HCT116 (cell line): ENCODE measurements at regions not wholly inside any gene's neighbourhood (a gene's known extent, or its start where the extent isn't known, plus 50 kb on each side); places are given as distances from the start of the nearest gene placed in this dataset.

Experiments
- ATAC-seq: fragments of 200-7000 bp; cut with Tn5 transposase; 2 replicates; pipeline ENCODE4 v1.9.1; 2020; ENCODE audit warnings: mild to moderate bottlenecking, moderate library complexity
- BruUV-seq: library from RNA; stranded (reverse); fragments of 400-500 nt; replicated peaks from 2 replicates; lab custom pipeline; 2021; lab: Mats Ljungman, UMichigan
- CTCF ChIA-PET: fragments of 300-600 bp; sonication (Branson Sonifier 250); formaldehyde crosslinking; loops from one replicate; lab custom pipeline; 2021; ENCODE audit warnings: antibody characterized with exemption; lab: Charles Lee
- POLR2A ChIA-PET: fragments of 300-600, 350-600 bp; sonication (Branson Sonifier 250); formaldehyde crosslinking; loops from one replicate; lab custom pipeline; 2021; ENCODE audit warnings: antibody characterized with exemption; lab: Charles Lee
- RAD21 ChIA-PET, 2 experiments: fragments of 300-600 bp; sonication (Branson Sonifier 250); formaldehyde crosslinking; loops; one replicate each; lab custom pipeline; 2023; ENCODE audit warnings: low total read pairs in 2 of 2; ENCODE audit not compliant: uncharacterized antibody in 2 of 2, unreplicated experiment in 2 of 2, low non-redundant PET in 1 of 2; lab: Charles Lee
- DNase-seq: peaks from one replicate; pipeline ENCODE4 v3.0.0-alpha.2; 2010; ENCODE audit warnings: low read depth, low spot score
- H2AFZ ChIP-seq: fragments of 200-600 bp; shearing (Covaris generic), sonication (generic); 2 replicates; pipeline ENCODE4 v1.6.1; 2017; ENCODE audit warnings: low read depth, mixed run types, mixed read lengths, antibody characterized with exemption, low read length; ENCODE audit not compliant: poor library complexity, severe bottlenecking
- H3K27ac ChIP-seq: 2 replicates; pipeline ENCODE4 v1.5.1; 2012; ENCODE audit warnings: low read depth, low read length
- H3K27me3 ChIP-seq: fragments of 200-600 bp; sonication (generic); 2 replicates; pipeline ENCODE4 v1.6.1; 2016; ENCODE audit warnings: mixed run types, low read length, mixed read lengths; ENCODE audit not compliant: insufficient read depth
- H3K36me3 ChIP-seq, 2 experiments: fragments of 200-500 bp in 1 of 2; fragments of 200-600 bp in 1 of 2; sonication (Bioruptor generic) in 1 of 2; sonication (generic) in 1 of 2; 2 replicates each; pipeline versions ENCODE4 v1.5.1 to v1.6.1; 2014 to 2016; ENCODE audit warnings: low read length in 2 of 2, inconsistent platforms in 1 of 2, mixed read lengths in 1 of 2, mixed run types in 1 of 2; ENCODE audit not compliant: insufficient read depth in 2 of 2, control insufficient read depth in 1 of 2
- H3K4me1 ChIP-seq, 2 experiments: fragments of 200-600 bp in 1 of 2; sonication (generic) in 1 of 2; 2 replicates each; pipeline versions ENCODE4 v1.5.1 to v1.6.1; 2012 to 2017; ENCODE audit warnings: low read length in 2 of 2, inconsistent platforms in 1 of 2, mild to moderate bottlenecking in 1 of 2, mixed read lengths in 1 of 2, mixed run types in 1 of 2, moderate library complexity in 1 of 2; ENCODE audit not compliant: insufficient read depth in 2 of 2, control insufficient read depth in 1 of 2
- H3K4me2 ChIP-seq: fragments of 200-600 bp; sonication (generic); 2 replicates; pipeline ENCODE4 v1.6.1; 2017; ENCODE audit warnings: mixed run types, low read length, mixed read lengths
- H3K4me3 ChIP-seq, 2 experiments: fragments of 200-600 bp in 1 of 2; sonication (generic) in 1 of 2; replicated peaks in 1 of 2; 2 replicates each; pipeline ENCODE4 v1.5.1; 2011 to 2016; ENCODE audit warnings: low read length in 2 of 2, control low read depth in 1 of 2, low read depth in 1 of 2, mild to moderate bottlenecking in 1 of 2, mixed read lengths in 1 of 2, mixed run types in 1 of 2
- H3K79me2 ChIP-seq: fragments of 200-600 bp; sonication (generic); 2 replicates; pipeline ENCODE4 v1.6.1; 2017; ENCODE audit warnings: mild to moderate bottlenecking, mixed run types, low read length, moderate library complexity, mixed read lengths; ENCODE audit not compliant: insufficient read depth
- H3K9ac ChIP-seq: fragments of 200-600 bp; sonication (generic); 2 replicates; pipeline ENCODE4 v1.6.1; 2016; ENCODE audit warnings: low read length, mixed read lengths
- H3K9me2 ChIP-seq: fragments of 200-600 bp; sonication (generic), shearing (Covaris generic); 2 replicates; pipeline ENCODE4 v1.6.1; 2017; ENCODE audit warnings: mixed run types, mild to moderate bottlenecking, moderate library complexity; ENCODE audit not compliant: insufficient read depth
- H3K9me3 ChIP-seq, 2 experiments: fragments of 200-500 bp in 1 of 2; fragments of 200-600 bp in 1 of 2; sonication (Bioruptor generic) in 1 of 2; sonication (generic) in 1 of 2; 2 replicates each; pipeline ENCODE4 v1.6.1; 2014 to 2017; ENCODE audit warnings: low read length in 2 of 2, mixed read lengths in 2 of 2, inconsistent platforms in 1 of 2, low read depth in 1 of 2, mild to moderate bottlenecking in 1 of 2, mixed run types in 1 of 2, moderate library complexity in 1 of 2; ENCODE audit not compliant: control insufficient read depth in 1 of 2, insufficient read depth in 1 of 2
- H4K20me1 ChIP-seq: fragments of 200-600 bp; sonication (generic), shearing (Covaris generic); 2 replicates; pipeline ENCODE4 v1.6.1; 2017; ENCODE audit warnings: mixed run types, mild to moderate bottlenecking, moderate library complexity; ENCODE audit not compliant: insufficient read depth
- CBX3 ChIP-seq: IDR thresholded peaks from 2 replicates; pipeline ENCODE4 v1.6.1; 2012; ENCODE audit warnings: low read depth
- CEBPB ChIP-seq: IDR thresholded peaks from 2 replicates; pipeline ENCODE4 v1.6.1; 2012; ENCODE audit warnings: low read depth
- CTCF ChIP-seq, 3 experiments: fragments of 200-600 bp in 1 of 3; sonication (generic) in 1 of 3; IDR thresholded peaks in 2 of 3; conservative IDR thresholded peaks in 1 of 3; 2 replicates each; pipeline ENCODE4 v1.5.1; 2012 to 2017; ENCODE audit warnings: low read depth in 2 of 3, low read length in 2 of 3, antibody characterized with exemption in 1 of 3, borderline replicate concordance in 1 of 3, control low read depth in 1 of 3, mild to moderate bottlenecking in 1 of 3, mixed read lengths in 1 of 3, mixed run types in 1 of 3, moderate library complexity in 1 of 3; ENCODE audit not compliant: insufficient read depth in 1 of 3
- ELF1 ChIP-seq: IDR thresholded peaks from 2 replicates; pipeline ENCODE4 v1.6.1; 2012; ENCODE audit warnings: low read depth, borderline replicate concordance
- POLR2AphosphoS5 ChIP-seq: IDR thresholded peaks from 2 replicates; pipeline ENCODE4 v1.6.1; 2011; ENCODE audit warnings: mild to moderate bottlenecking, low read depth, low read length, moderate library complexity
- intact Hi-C: fragments of 100-400 bp; cut with micrococcal nuclease; formaldehyde crosslinking; loops from 2 replicates; pipeline ENCODE4 v1.10.0; 2022
- TF ChIP-seq, protein P1 (sequence below): IDR thresholded peaks from 2 replicates; pipeline ENCODE4 v1.6.1; 2012; ENCODE audit warnings: low read depth
- TF ChIP-seq, protein P2 (sequence below): IDR thresholded peaks from 2 replicates; pipeline ENCODE4 v1.6.1; 2012

GRCh38 chrX:94041881-94042280 lies 367.9 kb downstream of the FAM133A start:
- CTCF ChIA-PET, result no interaction called here
- no peaks in the 10 kb centered on the region for H3K9me2 ChIP-seq
- RAD21 ChIA-PET, result no interaction called here
- BruUV-seq, result no TSS peak
- TF ChIP-seq ELF1, result no peak
- TF ChIP-seq, protein P1, sequence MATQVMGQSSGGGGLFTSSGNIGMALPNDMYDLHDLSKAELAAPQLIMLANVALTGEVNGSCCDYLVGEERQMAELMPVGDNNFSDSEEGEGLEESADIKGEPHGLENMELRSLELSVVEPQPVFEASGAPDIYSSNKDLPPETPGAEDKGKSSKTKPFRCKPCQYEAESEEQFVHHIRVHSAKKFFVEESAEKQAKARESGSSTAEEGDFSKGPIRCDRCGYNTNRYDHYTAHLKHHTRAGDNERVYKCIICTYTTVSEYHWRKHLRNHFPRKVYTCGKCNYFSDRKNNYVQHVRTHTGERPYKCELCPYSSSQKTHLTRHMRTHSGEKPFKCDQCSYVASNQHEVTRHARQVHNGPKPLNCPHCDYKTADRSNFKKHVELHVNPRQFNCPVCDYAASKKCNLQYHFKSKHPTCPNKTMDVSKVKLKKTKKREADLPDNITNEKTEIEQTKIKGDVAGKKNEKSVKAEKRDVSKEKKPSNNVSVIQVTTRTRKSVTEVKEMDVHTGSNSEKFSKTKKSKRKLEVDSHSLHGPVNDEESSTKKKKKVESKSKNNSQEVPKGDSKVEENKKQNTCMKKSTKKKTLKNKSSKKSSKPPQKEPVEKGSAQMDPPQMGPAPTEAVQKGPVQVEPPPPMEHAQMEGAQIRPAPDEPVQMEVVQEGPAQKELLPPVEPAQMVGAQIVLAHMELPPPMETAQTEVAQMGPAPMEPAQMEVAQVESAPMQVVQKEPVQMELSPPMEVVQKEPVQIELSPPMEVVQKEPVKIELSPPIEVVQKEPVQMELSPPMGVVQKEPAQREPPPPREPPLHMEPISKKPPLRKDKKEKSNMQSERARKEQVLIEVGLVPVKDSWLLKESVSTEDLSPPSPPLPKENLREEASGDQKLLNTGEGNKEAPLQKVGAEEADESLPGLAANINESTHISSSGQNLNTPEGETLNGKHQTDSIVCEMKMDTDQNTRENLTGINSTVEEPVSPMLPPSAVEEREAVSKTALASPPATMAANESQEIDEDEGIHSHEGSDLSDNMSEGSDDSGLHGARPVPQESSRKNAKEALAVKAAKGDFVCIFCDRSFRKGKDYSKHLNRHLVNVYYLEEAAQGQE, result no peak
- TF ChIP-seq CBX3, result no peak
- no peak for TF ChIP-seq POLR2AphosphoS5
- TF ChIP-seq CEBPB, result no peak
- no peak for TF ChIP-seq CTCF (IDR thresholded peaks at IDR 0.05 in 2 of 3, conservative IDR thresholded peaks at IDR 0.05 in 1 of 3; ENCODE audit: borderline replicate concordance in 1 of 3, insufficient read depth in 1 of 3, low read depth in 2 of 3, low read length in 2 of 3)
- TF ChIP-seq, protein P2, sequence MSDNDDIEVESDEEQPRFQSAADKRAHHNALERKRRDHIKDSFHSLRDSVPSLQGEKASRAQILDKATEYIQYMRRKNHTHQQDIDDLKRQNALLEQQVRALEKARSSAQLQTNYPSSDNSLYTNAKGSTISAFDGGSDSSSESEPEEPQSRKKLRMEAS, result no peak
- POLR2A ChIA-PET, result no interaction called here
- intact Hi-C loops, result no loop called here
- no peaks in the 10 kb centered on the region for H3K4me1 ChIP-seq
- no peak overlapping the region for H3K27ac ChIP-seq
- DNase-seq, result no peak
- H2AFZ ChIP-seq, result no peak overlapping the region
- no peaks in the 10 kb centered on the region for H3K79me2 ChIP-seq
- ATAC-seq, result no peak
- no peaks in the 10 kb centered on the region for H3K36me3 ChIP-seq
- H4K20me1 ChIP-seq, result no peaks in the 10 kb centered on the region
- no peak overlapping the region for H3K4me2 ChIP-seq
- H3K9ac ChIP-seq, result no peak overlapping the region
- H3K9me3 ChIP-seq, result no peaks in the 10 kb centered on the region; a peak in 1 of 4 replicates
- no peak overlapping the region for H3K4me3 ChIP-seq
- H3K27me3 ChIP-seq, result no peaks in the 10 kb centered on the region
